Osteocyte (in vitro differentiated cells): ENCODE measurements at regions not wholly inside any gene's neighbourhood (a gene's known extent, or its start where the extent isn't known, plus 50 kb on each side); places are given as distances from the start of the nearest gene placed in this dataset.

Experiments
- DNase-seq: peaks from one replicate; pipeline ENCODE4 v3.0.0; 2021; ENCODE audit warnings: mixed read lengths; ENCODE audit not compliant: unreplicated experiment; ENCODE audit errors: extremely low spot score
- H3K27ac Mint-ChIP-seq: one replicate; pipeline ENCODE4 v1.8.0; 2021; ENCODE audit warnings: mild to moderate bottlenecking, mixed read lengths; ENCODE audit not compliant: unreplicated experiment
- H3K27me3 Mint-ChIP-seq: one replicate; pipeline ENCODE4 v1.8.0; 2021; ENCODE audit warnings: mixed read lengths; ENCODE audit not compliant: unreplicated experiment
- H3K36me3 Mint-ChIP-seq: one replicate; pipeline ENCODE4 v1.8.0; 2021; ENCODE audit warnings: mixed read lengths; ENCODE audit not compliant: unreplicated experiment
- H3K4me1 Mint-ChIP-seq: one replicate; pipeline ENCODE4 v1.8.0; 2021; ENCODE audit warnings: mixed read lengths; ENCODE audit not compliant: unreplicated experiment
- H3K4me3 Mint-ChIP-seq: one replicate; pipeline ENCODE4 v1.8.0; 2021; ENCODE audit warnings: mild to moderate bottlenecking, moderate library complexity, mixed read lengths; ENCODE audit not compliant: unreplicated experiment
- H3K9me3 Mint-ChIP-seq: one replicate; pipeline ENCODE4 v1.8.0; 2021; ENCODE audit warnings: mixed read lengths; ENCODE audit not compliant: unreplicated experiment
- CTCF ChIP-seq: fragments of 200-600 bp; sonication (generic); IDR thresholded peaks from 2 replicates; pipeline ENCODE4 v1.5.0; 2021; ENCODE audit warnings: antibody characterized with exemption, mild to moderate bottlenecking, moderate library complexity

- no peaks in the 10 kb centered on the region for H3K9me3 Mint-ChIP-seq
- no peaks in the 10 kb centered on the region for H3K27me3 Mint-ChIP-seq
- H3K36me3 Mint-ChIP-seq: no peaks in the 10 kb centered on the region
- no peak overlapping the region for H3K4me3 Mint-ChIP-seq
- H3K4me1 Mint-ChIP-seq: peaks cover 5% of the 10 kb centered on the region
- no peak overlapping the region for H3K27ac Mint-ChIP-seq
- DNase-seq: no peak
- no peak for TF ChIP-seq CTCF
Measured at GRCh38 chr13:104289400-104289799, 1223.2 kb upstream of the SLC10A2 start.

- peaks cover 5% of the 10 kb centered on the region for H3K4me1 Mint-ChIP-seq
- H3K4me3 Mint-ChIP-seq: no peak overlapping the region
- H3K9me3 Mint-ChIP-seq: no peaks in the 10 kb centered on the region
- no peaks in the 10 kb centered on the region for H3K36me3 Mint-ChIP-seq
- DNase-seq: no peak
- no peak for TF ChIP-seq CTCF
- no peak overlapping the region for H3K27ac Mint-ChIP-seq
- H3K27me3 Mint-ChIP-seq: no peaks in the 10 kb centered on the region
Measured at GRCh38 chr13:104288496-104288895, 1222.3 kb upstream of the SLC10A2 start.

- TF ChIP-seq CTCF: no peak
- Mint-ChIP-seq H3K27ac (no peak overlapping the region), H3K36me3 (no peaks in the 10 kb centered on the region), H3K4me3 (no peak overlapping the region), H3K27me3 (no peaks in the 10 kb centered on the region), H3K4me1 (peaks cover 5% of the 10 kb centered on the region), H3K9me3 (no peaks in the 10 kb centered on the region)
- DNase-seq: no peak
Measured at GRCh38 chr13:104286566-104287290, 1220.5 kb upstream of the SLC10A2 start.

GRCh38 chr13:104281910-104282309 lies 1215.7 kb upstream of the SLC10A2 start:
- Mint-ChIP-seq H3K4me3 (no peak overlapping the region), H3K36me3 (no peaks in the 10 kb centered on the region), H3K27ac (no peak overlapping the region), H3K4me1 (peaks cover 3% of the 10 kb centered on the region), H3K9me3 (no peaks in the 10 kb centered on the region), H3K27me3 (no peaks in the 10 kb centered on the region)
- TF ChIP-seq CTCF: no peak
- DNase-seq: no peak

- no peak for TF ChIP-seq CTCF
- Mint-ChIP-seq H3K9me3 (peaks cover 8% of the 10 kb centered on the region), H3K27me3 (no peaks in the 10 kb centered on the region), H3K36me3 (no peaks in the 10 kb centered on the region), H3K27ac (no peak overlapping the region), H3K4me3 (no peak overlapping the region), H3K4me1 (no peaks in the 10 kb centered on the region)
- DNase-seq: no peak
Measured at GRCh38 chr13:104270731-104271130, 1204.5 kb upstream of the SLC10A2 start.
